ENCODE measurements at regions not wholly inside any gene's neighbourhood (a gene's known extent, or its start where the extent isn't known, plus 50 kb on each side); places are given as distances from the start of the nearest gene placed in this dataset.

DNA sequence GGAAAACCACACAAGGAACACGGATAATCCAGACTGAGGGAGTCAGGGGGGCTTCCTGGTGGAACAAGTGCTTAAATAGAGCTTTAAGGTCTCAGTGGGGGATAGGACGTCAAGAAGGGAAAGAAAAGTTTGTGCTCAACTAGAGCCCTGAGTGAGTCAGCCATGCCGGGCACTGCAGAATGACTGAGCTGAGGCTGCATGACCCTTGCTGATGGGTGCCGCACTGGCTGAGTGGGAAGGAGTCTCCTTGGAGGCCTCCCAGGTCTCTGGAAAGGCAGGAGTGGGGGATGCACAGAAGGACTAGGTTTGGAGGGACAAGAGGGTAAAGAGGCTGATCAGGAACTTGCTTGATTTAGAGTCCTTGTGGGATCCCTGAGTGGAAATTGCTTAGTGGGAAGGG lies 150.3 kb downstream of the RPLP1 start:
- no peak for TF ChIP-seq POLR2A (IDR thresholded peaks at IDR 0.05; ENCODE audit: low read length)
- TF ChIP-seq GATA1 (IDR thresholded peaks at IDR 0.05; ENCODE audit: low read depth, low read length) = no peak
